IMR-90 (cell line): ENCODE measurements at regions not wholly inside any gene's neighbourhood (a gene's known extent, or its start where the extent isn't known, plus 50 kb on each side); places are given as distances from the start of the nearest gene placed in this dataset.

Experiments used
- ATAC-seq: fragments of 200-7000 bp; cut with Tn5 transposase; 2 replicates; pipeline ENCODE4 v1.9.1; 2020; ENCODE audit warnings: low read depth, mild to moderate bottlenecking, moderate library complexity
- BruUV-seq: library from RNA; stranded (reverse); fragments of 400-500 nt; replicated peaks from 2 replicates; lab custom pipeline; 2021; lab: Mats Ljungman, UMichigan
- CTCF ChIA-PET: fragments of 300-600 bp; formaldehyde crosslinking; extraction: SDS; loops from one replicate; lab custom pipeline; 2021; ENCODE audit warnings: antibody characterized with exemption; lab: Yijun Ruan, JAX
- POLR2A ChIA-PET: fragments of 300-600 bp; sonication (Branson Sonifier 250); formaldehyde crosslinking; loops from one replicate; lab custom pipeline; 2022; ENCODE audit warnings: antibody characterized with exemption; ENCODE audit not compliant: unreplicated experiment; lab: Charles Lee
- DNase-seq: peaks from one replicate; pipeline ENCODE4 v3.0.0; 2013
- H2AFZ ChIP-seq: replicated peaks from 2 replicates; pipeline ENCODE3; 2013; ENCODE audit warnings: low read length, mild to moderate bottlenecking; ENCODE audit not compliant: poor library complexity
- H2AK5ac ChIP-seq: 2 replicates; pipeline ENCODE4 v1.6.1; 2013; ENCODE audit warnings: low read depth, low read length, inconsistent platforms
- H2AK9ac ChIP-seq: replicated peaks from 2 replicates; pipeline ENCODE3; 2013; ENCODE audit warnings: mild to moderate bottlenecking, low read depth, low read length, moderate library complexity; ENCODE audit not compliant: poor library complexity
- H2BK120ac ChIP-seq: 2 replicates; pipeline ENCODE4 v1.6.1; 2013; ENCODE audit warnings: low read depth, low read length, inconsistent platforms
- H2BK15ac ChIP-seq: 3 replicates; pipeline ENCODE4 v1.6.1; 2013; ENCODE audit warnings: low read depth, low read length, inconsistent platforms
- H2BK20ac ChIP-seq: 2 replicates; pipeline ENCODE4 v1.6.1; 2013; ENCODE audit warnings: low read depth, mild to moderate bottlenecking, inconsistent platforms, low read length, moderate library complexity
- H2BK5ac ChIP-seq: 2 replicates; pipeline ENCODE4 v1.6.1; 2013; ENCODE audit warnings: mild to moderate bottlenecking, low read depth, low read length, inconsistent platforms; ENCODE audit not compliant: poor library complexity, severe bottlenecking
- H3K14ac ChIP-seq: replicated peaks from 2 replicates; pipeline ENCODE4 v1.6.1; 2013; ENCODE audit warnings: low read depth, low read length, inconsistent platforms
- H3K18ac ChIP-seq: 2 replicates; pipeline ENCODE4 v1.6.1; 2013; ENCODE audit warnings: low read depth, low read length, control low read depth
- H3K23ac ChIP-seq: 2 replicates; pipeline ENCODE4 v1.6.1; 2013; ENCODE audit warnings: low read depth, low read length, inconsistent platforms
- H3K27ac ChIP-seq: 2 replicates; pipeline ENCODE4 v1.5.1; 2013; ENCODE audit warnings: mild to moderate bottlenecking, control low read depth, low read length; ENCODE audit not compliant: insufficient read depth
- H3K27me3 ChIP-seq: 2 replicates; pipeline ENCODE4 v1.6.1; 2013; ENCODE audit warnings: low read length; ENCODE audit not compliant: control insufficient read depth, insufficient read depth
- H3K36me3 ChIP-seq: 2 replicates; pipeline ENCODE4 v1.6.1; 2013; ENCODE audit warnings: low read length, mixed read lengths; ENCODE audit not compliant: control insufficient read depth, insufficient read depth
- H3K4ac ChIP-seq: 2 replicates; pipeline ENCODE4 v1.6.1; 2013; ENCODE audit warnings: low read depth, low read length, inconsistent platforms
- H3K4me1 ChIP-seq: 2 replicates; pipeline ENCODE4 v1.6.1; 2013; ENCODE audit warnings: low read length, mixed read lengths; ENCODE audit not compliant: control insufficient read depth, insufficient read depth
- H3K4me2 ChIP-seq: 2 replicates; pipeline ENCODE4 v1.6.1; 2013; ENCODE audit warnings: low read depth, mild to moderate bottlenecking, control low read depth, low read length, moderate library complexity
- H3K4me3 ChIP-seq: 2 replicates; pipeline ENCODE4 v1.5.1; 2013; ENCODE audit warnings: low read depth, mild to moderate bottlenecking, control low read depth, low read length, moderate library complexity; ENCODE audit not compliant: insufficient read depth
- H3K56ac ChIP-seq: 2 replicates; pipeline ENCODE4 v1.6.1; 2013; ENCODE audit warnings: low read length, inconsistent platforms; ENCODE audit not compliant: insufficient read depth; ENCODE audit errors: extremely low read depth
- H3K79me1 ChIP-seq, 2 experiments: 2 replicates each; pipeline ENCODE4 v1.6.1; 2013; ENCODE audit warnings: low read length in 2 of 2, inconsistent platforms in 1 of 2, low read depth in 1 of 2
- H3K9ac ChIP-seq: 2 replicates; pipeline ENCODE4 v1.6.1; 2013; ENCODE audit warnings: low read depth, low read length, control low read depth
- H3K9me1 ChIP-seq: 2 replicates; pipeline ENCODE4 v1.6.1; 2013; ENCODE audit warnings: low read length, inconsistent platforms; ENCODE audit not compliant: insufficient read depth
- H3K9me3 ChIP-seq: 2 replicates; pipeline ENCODE4 v1.6.1; 2013; ENCODE audit warnings: low read length; ENCODE audit not compliant: control insufficient read depth, insufficient read depth
- H4K20me1 ChIP-seq: 2 replicates; pipeline ENCODE4 v1.6.1; 2013; ENCODE audit warnings: low read length, inconsistent platforms; ENCODE audit not compliant: insufficient read depth
- H4K5ac ChIP-seq: 2 replicates; pipeline ENCODE4 v1.6.1; 2013; ENCODE audit warnings: mild to moderate bottlenecking, low read depth, low read length, control low read depth
- H4K8ac ChIP-seq, 2 experiments: 2 replicates each; pipeline ENCODE4 v1.6.1; 2013; ENCODE audit warnings: low read depth in 2 of 2, low read length in 2 of 2, control low read depth in 1 of 2, inconsistent platforms in 1 of 2
- H4K91ac ChIP-seq: 2 replicates; pipeline ENCODE4 v1.6.1; 2013; ENCODE audit warnings: low read depth, low read length, inconsistent platforms; ENCODE audit not compliant: insufficient read depth
- FOS ChIP-seq: fragments of 150-350 bp; IDR thresholded peaks from 2 replicates; pipeline ENCODE4 v1.6.1; 2016; ENCODE audit warnings: low read depth, low read length
- WGBS, 2 experiments: methylation state at CpG; one replicate each; pipeline versions ENCODE4 v1.1.5 to v1.1.7; 2013; ENCODE audit warnings: missing lambda C conversion rate in 2 of 2; ENCODE audit not compliant: insufficient read length in 1 of 2; ENCODE audit errors: extremely low coverage in 2 of 2; 5-methylcytosine and 5-hydroxymethylcytosine counted together
- dilution Hi-C: fragments of 300-500 bp; cut with HindIII; formaldehyde crosslinking; loops from one replicate; pipeline ENCODE4 v1.14.3; 2018; ENCODE audit warnings: low sequenced_read_pairs; ENCODE audit not compliant: unreplicated experiment
- in situ Hi-C: fragments of 300-500 bp; cut with MboI; formaldehyde crosslinking; loops from 3 replicates; pipeline ENCODE4 v1.14.3; 2019; ENCODE audit warnings: low sequenced_read_pairs, inconsistent platforms, mixed read lengths
- intact Hi-C: fragments of 100-400 bp; cut with micrococcal nuclease; formaldehyde crosslinking; loops from 2 replicates; pipeline ENCODE4 v1.10.0; 2022

DNA sequence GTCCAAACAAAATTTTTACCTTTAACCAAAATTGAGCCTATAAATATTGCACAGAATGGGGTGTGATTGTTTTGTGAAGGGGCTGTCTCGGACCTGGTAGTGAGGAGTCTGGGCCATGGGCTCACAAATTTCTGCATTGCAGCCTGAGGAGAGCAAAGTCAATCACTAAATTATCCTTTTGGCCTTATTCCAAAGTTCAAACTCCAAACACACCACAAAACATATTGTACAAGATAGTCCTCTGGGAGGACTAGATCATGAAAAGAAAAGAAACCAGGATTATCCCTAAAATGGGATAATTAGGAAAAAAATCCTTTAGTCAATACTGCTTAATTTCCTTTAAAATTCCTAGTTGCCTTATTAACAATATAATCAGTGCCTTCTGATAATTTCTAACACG is 115.5 kb downstream of the BUB3 start:
- no peak for DNase-seq
- BruUV-seq = no TSS peak
- dilution Hi-C loops (no loop called here), in situ Hi-C loops (no loop called here), intact Hi-C loops (no loop called here)
- Histone ChIP-seq H3K36me3 (no peaks in the 10 kb centered on the region), H2BK5ac (no peak overlapping the region), H2AFZ (no peak overlapping the region), H4K8ac (no peak overlapping the region), H3K9me1 (no peaks in the 10 kb centered on the region), H2BK15ac (no peak overlapping the region), H3K4me3 (no peak overlapping the region), H3K14ac (no peak overlapping the region), H3K79me1 (no peaks in the 10 kb centered on the region), H3K4me2 (no peak overlapping the region), H4K5ac (no peak overlapping the region), H3K23ac (no peak overlapping the region), H3K9me3 (peaks cover 5% of the 10 kb centered on the region; the same call in 1 of the 2 replicates), H4K91ac (no peak overlapping the region), H3K4me1 (no peaks in the 10 kb centered on the region), H3K27ac (no peak overlapping the region), H4K20me1 (no peaks in the 10 kb centered on the region), H3K27me3 (no peaks in the 10 kb centered on the region; the same call in 1 of the 2 replicates), H2BK20ac (no peak overlapping the region), H2AK9ac (no peak overlapping the region), H3K9ac (no peak overlapping the region), H3K4ac (no peak overlapping the region), H2BK120ac (no peak overlapping the region), H2AK5ac (no peak overlapping the region), H3K18ac (no peak overlapping the region), H3K56ac (no peak overlapping the region)
- ChIA-PET POLR2A (no interaction called here), CTCF (no interaction called here)
- TF ChIP-seq FOS = no peak
- WGBS, 2 experiments = no CpG with 5 or more reads among the region's 2 CpGs
- ATAC-seq = no peak
